Mesendoderm (in vitro differentiated cells): ENCODE measurements at regions not wholly inside any gene's neighbourhood (a gene's known extent, or its start where the extent isn't known, plus 50 kb on each side); places are given as distances from the start of the nearest gene placed in this dataset.

Experiments used
- DNase-seq: peaks from one replicate; pipeline ENCODE4 v3.0.0; 2013
- H2AK5ac ChIP-seq: 2 replicates; pipeline ENCODE4 v1.6.1; 2013; ENCODE audit warnings: low read length, inconsistent platforms
- H2BK120ac ChIP-seq: 2 replicates; pipeline ENCODE4 v1.6.1; 2013; ENCODE audit warnings: low read depth, mild to moderate bottlenecking, low read length, moderate library complexity, mixed read lengths
- H2BK15ac ChIP-seq: replicated peaks from 2 replicates; pipeline ENCODE4 v1.6.1; 2013; ENCODE audit warnings: low read depth, mild to moderate bottlenecking, moderate library complexity
- H2BK5ac ChIP-seq: 2 replicates; pipeline ENCODE4 v1.6.1; 2013; ENCODE audit warnings: low read length, inconsistent platforms
- H3K18ac ChIP-seq: 2 replicates; pipeline ENCODE4 v1.6.1; 2013; ENCODE audit warnings: mild to moderate bottlenecking, low read length, mixed read lengths
- H3K23ac ChIP-seq: one replicate; pipeline ENCODE4 v1.6.1; 2013; ENCODE audit warnings: low read length
- H3K27ac ChIP-seq: 2 replicates; pipeline ENCODE4 v1.5.1; 2013; ENCODE audit warnings: low read depth, mild to moderate bottlenecking, inconsistent platforms, low read length, moderate library complexity
- H3K27me3 ChIP-seq: 2 replicates; pipeline ENCODE4 v1.6.1; 2013; ENCODE audit warnings: low read length, control low read depth, mild to moderate bottlenecking, inconsistent platforms; ENCODE audit not compliant: insufficient read depth, poor library complexity
- H3K36me3 ChIP-seq: 2 replicates; pipeline ENCODE4 v1.6.1; 2013; ENCODE audit warnings: low read length, inconsistent platforms; ENCODE audit not compliant: control insufficient read depth, insufficient read depth
- H3K4ac ChIP-seq: one replicate; pipeline ENCODE4 v1.6.1; 2013; ENCODE audit warnings: low read depth, mild to moderate bottlenecking, low read length, moderate library complexity
- H3K4me1 ChIP-seq: 2 replicates; pipeline ENCODE4 v1.6.1; 2013; ENCODE audit warnings: low read depth, low read length, inconsistent platforms; ENCODE audit not compliant: control insufficient read depth
- H3K4me2 ChIP-seq: 2 replicates; pipeline ENCODE4 v1.6.1; 2013; ENCODE audit warnings: low read length
- H3K4me3 ChIP-seq: 2 replicates; pipeline ENCODE4 v1.5.1; 2013; ENCODE audit warnings: mild to moderate bottlenecking, low read length
- H3K56ac ChIP-seq: one replicate; pipeline ENCODE4 v1.6.1; 2013; ENCODE audit warnings: low read length
- H3K79me1 ChIP-seq: 2 replicates; pipeline ENCODE4 v1.6.1; 2013; ENCODE audit warnings: low read length, inconsistent platforms
- H3K79me2 ChIP-seq: 2 replicates; pipeline ENCODE4 v1.6.1; 2013; ENCODE audit warnings: mild to moderate bottlenecking, low read length; ENCODE audit not compliant: control insufficient read depth, insufficient read depth
- H3K9ac ChIP-seq: 2 replicates; pipeline ENCODE4 v1.6.1; 2013; ENCODE audit warnings: low read length, inconsistent platforms
- H4K5ac ChIP-seq: one replicate; pipeline ENCODE4 v1.6.1; 2013; ENCODE audit warnings: low read length
- H4K8ac ChIP-seq: one replicate; pipeline ENCODE4 v1.6.1; 2013; ENCODE audit warnings: low read depth, mild to moderate bottlenecking, control low read depth, low read length, moderate library complexity
- WGBS: extraction: QIAGEN DNeasy Blood & Tissue Kit; methylation state at CpG from one replicate; pipeline ENCODE4 v1.1.7; 2013; ENCODE audit warnings: low lambda C conversion rate, missing lambda C conversion rate; ENCODE audit not compliant: insufficient coverage; ENCODE audit errors: extremely low coverage; 5-methylcytosine and 5-hydroxymethylcytosine counted together

GRCh38 chr15:92809880-92810361, 90.2 kb upstream of the CHD2 start:
- Histone ChIP-seq H2BK5ac (peak overlapping the region; percentile 88), H4K5ac (peak overlapping the region; percentile 94), H2AK5ac (peak overlapping the region; percentile 82), H2BK15ac (peak overlapping the region; percentile 93), H3K23ac (no peak overlapping the region), H3K27me3 (no peaks in the 10 kb centered on the region), H4K8ac (peak overlapping the region; percentile 3), H3K9ac (peak overlapping the region; percentile 95), H3K4me1 (peaks cover 11% of the 10 kb centered on the region), H3K4me3 (peak overlapping the region; percentile 43), H3K18ac (peak overlapping the region; percentile 91), H3K27ac (peak overlapping the region; percentile 100), H3K79me2 (no peaks in the 10 kb centered on the region), H2BK120ac (peak overlapping the region; percentile 36), H3K79me1 (no peaks in the 10 kb centered on the region), H3K56ac (peak overlapping the region; percentile 97), H3K36me3 (no peaks in the 10 kb centered on the region), H3K4me2 (peak overlapping the region; percentile 74), H3K4ac (peak overlapping the region; percentile 99)
- WGBS: no CpG with 5 or more reads among the region's 12 CpGs
- DNase-seq: peak; percentile 62

GRCh38 chr15:92810418-92811138, 89.5 kb upstream of the CHD2 start:
- Histone ChIP-seq H3K79me2 (no peaks in the 10 kb centered on the region), H4K8ac (no peak overlapping the region), H3K56ac (peak overlapping the region; percentile 97), H3K18ac (peak overlapping the region; percentile 70), H3K9ac (peak overlapping the region; percentile 95), H3K79me1 (no peaks in the 10 kb centered on the region), H4K5ac (peak overlapping the region; percentile 94), H2BK120ac (no peak overlapping the region), H3K36me3 (no peaks in the 10 kb centered on the region), H2BK5ac (peak overlapping the region; percentile 6), H2BK15ac (no peak overlapping the region), H3K27me3 (no peaks in the 10 kb centered on the region), H3K23ac (no peak overlapping the region), H3K4me3 (no peak overlapping the region), H3K4ac (no peak overlapping the region), H3K4me1 (peaks cover 11% of the 10 kb centered on the region), H3K4me2 (peak overlapping the region; percentile 8), H2AK5ac (no peak overlapping the region), H3K27ac (peak overlapping the region; percentile 100)
- DNase-seq: peak; percentile 47
- no CpG with 5 or more reads among the region's 10 CpGs for WGBS

- H3K23ac ChIP-seq: no peak overlapping the region
- H3K4me3 ChIP-seq: no peak overlapping the region
- WGBS: no CpG with 5 or more reads among the region's 6 CpGs
- no peaks in the 10 kb centered on the region for H3K79me1 ChIP-seq
- peak overlapping the region; percentile 87 for H3K56ac ChIP-seq
- peaks cover 11% of the 10 kb centered on the region for H3K4me1 ChIP-seq
- H2BK5ac ChIP-seq: no peak overlapping the region
- no peak overlapping the region for H2BK120ac ChIP-seq
- peak overlapping the region; percentile 70 for H3K18ac ChIP-seq
- peak overlapping the region; percentile 21 for H3K4ac ChIP-seq
- peak overlapping the region; percentile 66 for H3K9ac ChIP-seq
- no peak overlapping the region for H4K8ac ChIP-seq
- no peaks in the 10 kb centered on the region for H3K27me3 ChIP-seq
- no peaks in the 10 kb centered on the region for H3K36me3 ChIP-seq
- no peak overlapping the region for H2BK15ac ChIP-seq
- no peak overlapping the region for H4K5ac ChIP-seq
- no peaks in the 10 kb centered on the region for H3K79me2 ChIP-seq
- peak; percentile 72 for DNase-seq
- no peak overlapping the region for H3K4me2 ChIP-seq
- H2AK5ac ChIP-seq: no peak overlapping the region
- H3K27ac ChIP-seq: no peak overlapping the region
Measured at GRCh38 chr15:92811148-92811913, 88.8 kb upstream of the CHD2 start.

GRCh38 chr15:92812271-92812670, 87.9 kb upstream of the CHD2 start:
- Histone ChIP-seq H4K8ac (no peak overlapping the region), H3K18ac (no peak overlapping the region), H3K9ac (no peak overlapping the region), H3K79me1 (no peaks in the 10 kb centered on the region), H3K4me1 (peaks cover 11% of the 10 kb centered on the region), H3K79me2 (no peaks in the 10 kb centered on the region), H2AK5ac (no peak overlapping the region), H3K27me3 (no peaks in the 10 kb centered on the region), H3K4ac (no peak overlapping the region), H3K23ac (no peak overlapping the region), H3K4me3 (no peak overlapping the region), H2BK5ac (no peak overlapping the region), H3K4me2 (no peak overlapping the region), H4K5ac (no peak overlapping the region), H3K27ac (no peak overlapping the region), H3K56ac (peak overlapping the region; percentile 56), H2BK15ac (no peak overlapping the region), H2BK120ac (no peak overlapping the region), H3K36me3 (no peaks in the 10 kb centered on the region)
- no peak for DNase-seq
- no CpG with 5 or more reads among the region's 12 CpGs for WGBS

GRCh38 chr15:92813485-92813884, 86.6 kb upstream of the CHD2 start:
- no CpG with 5 or more reads among the region's 4 CpGs for WGBS
- H3K36me3 ChIP-seq: no peaks in the 10 kb centered on the region
- H3K56ac ChIP-seq: no peak overlapping the region
- peaks cover 7% of the 10 kb centered on the region for H3K4me1 ChIP-seq
- no peaks in the 10 kb centered on the region for H3K79me1 ChIP-seq
- H4K8ac ChIP-seq: no peak overlapping the region
- H3K4me3 ChIP-seq: no peak overlapping the region
- no peak overlapping the region for H3K18ac ChIP-seq
- no peak overlapping the region for H3K4me2 ChIP-seq
- no peaks in the 10 kb centered on the region for H3K79me2 ChIP-seq
- H3K23ac ChIP-seq: no peak overlapping the region
- H2BK15ac ChIP-seq: no peak overlapping the region
- DNase-seq: no peak
- no peak overlapping the region for H2BK5ac ChIP-seq
- no peak overlapping the region for H4K5ac ChIP-seq
- H3K4ac ChIP-seq: no peak overlapping the region
- no peak overlapping the region for H3K27ac ChIP-seq
- no peaks in the 10 kb centered on the region for H3K27me3 ChIP-seq
- no peak overlapping the region for H2BK120ac ChIP-seq
- no peak overlapping the region for H3K9ac ChIP-seq
- no peak overlapping the region for H2AK5ac ChIP-seq
